Hepatocyte (in vitro differentiated cells): ENCODE measurements at regions not wholly inside any gene's neighbourhood (a gene's known extent, or its start where the extent isn't known, plus 50 kb on each side); places are given as distances from the start of the nearest gene placed in this dataset.

Experiments used
- CTCF ChIP-seq: fragments of 200-600 bp; sonication (generic); IDR thresholded peaks from 2 replicates; pipeline ENCODE4 v1.5.1; 2016; ENCODE audit warnings: antibody characterized with exemption, mild to moderate bottlenecking; ENCODE audit not compliant: poor library complexity
- EZH2 ChIP-seq: fragments of 200-600 bp; sonication (generic); IDR thresholded peaks from 2 replicates; pipeline ENCODE4 v1.6.1; 2016; ENCODE audit warnings: antibody characterized with exemption, mild to moderate bottlenecking, borderline replicate concordance

GRCh38 chr5:27091858-27092257 lies 53.5 kb upstream of the CDH9 start:
- TF ChIP-seq CTCF (no peak), EZH2 (no peak)
